ENCODE measurements at regions not wholly inside any gene's neighbourhood (a gene's known extent, or its start where the extent isn't known, plus 50 kb on each side); places are given as distances from the start of the nearest gene placed in this dataset.

DNA sequence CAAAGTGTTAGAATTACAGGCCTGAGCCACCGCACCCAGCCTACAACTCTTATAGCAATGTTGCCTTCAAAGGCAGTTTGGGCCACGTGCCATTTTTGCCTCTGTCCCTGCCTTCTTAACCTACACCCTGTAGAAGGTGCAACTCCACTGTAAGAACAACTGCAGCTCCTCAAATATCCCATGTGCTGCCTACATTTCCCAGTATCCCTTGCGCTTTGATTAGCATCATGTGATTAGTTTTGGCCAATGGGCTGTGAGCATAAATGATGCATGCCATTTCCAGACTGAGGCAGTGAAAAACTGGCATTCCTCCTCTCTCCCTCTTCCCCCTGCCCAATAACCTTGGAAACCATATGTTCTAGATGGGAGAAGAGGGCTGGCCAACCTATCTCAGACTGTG is 75.2 kb upstream of the MRI1 start:
- TF ChIP-seq, protein P1, sequence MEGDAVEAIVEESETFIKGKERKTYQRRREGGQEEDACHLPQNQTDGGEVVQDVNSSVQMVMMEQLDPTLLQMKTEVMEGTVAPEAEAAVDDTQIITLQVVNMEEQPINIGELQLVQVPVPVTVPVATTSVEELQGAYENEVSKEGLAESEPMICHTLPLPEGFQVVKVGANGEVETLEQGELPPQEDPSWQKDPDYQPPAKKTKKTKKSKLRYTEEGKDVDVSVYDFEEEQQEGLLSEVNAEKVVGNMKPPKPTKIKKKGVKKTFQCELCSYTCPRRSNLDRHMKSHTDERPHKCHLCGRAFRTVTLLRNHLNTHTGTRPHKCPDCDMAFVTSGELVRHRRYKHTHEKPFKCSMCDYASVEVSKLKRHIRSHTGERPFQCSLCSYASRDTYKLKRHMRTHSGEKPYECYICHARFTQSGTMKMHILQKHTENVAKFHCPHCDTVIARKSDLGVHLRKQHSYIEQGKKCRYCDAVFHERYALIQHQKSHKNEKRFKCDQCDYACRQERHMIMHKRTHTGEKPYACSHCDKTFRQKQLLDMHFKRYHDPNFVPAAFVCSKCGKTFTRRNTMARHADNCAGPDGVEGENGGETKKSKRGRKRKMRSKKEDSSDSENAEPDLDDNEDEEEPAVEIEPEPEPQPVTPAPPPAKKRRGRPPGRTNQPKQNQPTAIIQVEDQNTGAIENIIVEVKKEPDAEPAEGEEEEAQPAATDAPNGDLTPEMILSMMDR (IDR thresholded peaks at IDR 0.05): no peak
- no peak for TF ChIP-seq POLR2AphosphoS5 (IDR thresholded peaks at IDR 0.05; ENCODE audit: insufficient read depth in 1 of 2, low read depth in 1 of 2)
- no peak for TF ChIP-seq POLR2A (IDR thresholded peaks at IDR 0.05)
